GM18498 (cell line): ENCODE measurements at regions not wholly inside any gene's neighbourhood (a gene's known extent, or its start where the extent isn't known, plus 50 kb on each side); places are given as distances from the start of the nearest gene placed in this dataset.

Experiments used
- ATAC-seq: cut with Tn5 transposase; IDR thresholded peaks from one replicate; pipeline ENCODE4 v1.9.1; 2021; ENCODE audit warnings: mild to moderate bottlenecking, moderate library complexity; ENCODE audit not compliant: unreplicated experiment

DNA sequence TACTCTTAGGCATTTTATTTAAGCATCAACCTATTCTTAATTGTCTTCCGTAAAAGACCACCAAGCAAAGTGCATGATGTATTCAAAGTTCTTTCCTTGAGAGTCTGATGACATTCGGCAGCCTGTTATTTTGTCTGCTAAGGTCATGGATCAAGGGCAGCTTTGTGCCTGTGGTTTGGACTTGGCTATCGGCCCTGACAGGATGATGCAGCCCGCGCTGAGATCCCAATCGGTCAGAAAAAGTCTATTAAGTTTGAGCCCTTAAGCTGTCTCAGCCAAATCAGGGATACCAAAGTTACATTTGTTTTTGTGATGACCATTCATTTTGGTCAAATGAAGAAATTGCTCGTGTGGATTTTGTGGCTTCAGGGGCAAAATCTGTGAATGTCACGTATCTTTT, 718.9 kb upstream of the FANCL start:
- no peak for ATAC-seq

DNA sequence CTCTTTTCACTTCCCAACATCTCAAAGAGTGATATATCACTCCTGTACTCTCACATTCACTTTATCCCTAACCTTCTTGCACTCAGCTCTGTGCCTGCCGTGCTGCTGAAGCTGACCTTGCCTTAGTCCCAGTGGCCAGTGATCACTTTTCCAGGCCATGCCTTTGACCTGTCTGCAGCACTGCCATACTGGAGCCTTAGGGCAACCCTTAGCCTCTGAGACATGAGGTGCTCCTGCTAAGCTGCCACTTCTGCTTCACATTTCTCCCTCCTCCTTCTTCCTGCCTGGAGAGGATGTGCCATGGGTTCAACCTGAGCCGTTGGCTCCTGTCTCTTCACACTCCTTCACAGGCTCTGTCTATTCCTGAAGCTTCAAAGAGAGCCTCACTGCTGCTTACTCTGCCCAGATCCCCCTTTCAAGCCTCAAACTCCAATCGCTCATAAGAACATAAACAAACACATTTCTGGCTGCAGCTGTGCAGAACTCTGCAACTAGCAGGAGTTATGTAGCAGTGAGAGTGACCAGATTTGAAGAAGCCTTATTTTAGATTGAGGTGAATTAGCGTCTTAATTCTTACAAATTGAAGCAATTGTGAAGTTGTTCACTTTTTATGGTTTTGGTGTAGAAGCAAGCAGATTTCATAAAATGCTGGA, 716.2 kb upstream of the FANCL start:
- ATAC-seq = no peak

DNA sequence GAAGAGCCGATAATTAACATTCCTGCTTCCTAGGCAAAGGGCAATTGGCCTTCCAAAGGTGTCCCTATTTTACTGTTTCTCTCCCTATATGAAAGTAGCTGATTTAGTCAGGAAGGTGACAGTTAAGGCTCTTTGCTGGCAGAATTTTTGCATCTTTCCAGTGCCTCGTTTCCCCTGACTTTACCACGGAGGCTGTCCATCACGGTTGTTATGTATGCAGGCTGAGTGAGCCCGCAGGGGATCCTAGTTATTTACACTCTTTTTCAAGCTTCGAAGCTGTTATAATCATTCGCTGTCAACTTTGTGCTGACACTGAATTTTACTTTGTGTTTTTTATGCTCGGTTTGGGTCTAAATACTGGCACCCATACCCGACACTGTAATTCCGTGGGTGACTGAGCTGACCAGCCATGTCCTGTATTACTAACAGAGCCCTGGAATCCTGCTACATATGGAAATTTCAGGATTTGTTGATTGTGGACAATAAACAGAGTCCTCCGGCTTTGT, 713.8 kb upstream of the FANCL start:
- ATAC-seq = no peak

DNA sequence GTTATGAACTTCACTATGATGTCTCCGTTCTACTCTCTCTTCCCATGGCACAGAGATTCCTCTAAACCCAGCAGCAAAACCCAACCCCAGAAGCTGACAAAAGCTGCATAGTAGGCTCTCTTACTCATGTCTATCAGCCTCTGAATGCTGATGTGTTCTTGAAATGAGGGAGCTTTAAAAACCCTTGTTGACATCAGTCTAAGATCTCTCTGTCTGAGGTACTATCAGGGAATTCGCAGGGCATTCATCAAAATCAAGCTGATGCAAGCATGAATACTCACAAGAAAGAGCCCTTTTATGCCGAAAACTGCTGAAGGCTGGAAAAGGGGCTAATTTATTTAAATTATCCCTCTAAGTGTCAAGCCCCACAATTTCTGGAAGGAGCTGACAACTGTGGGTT, 710.6 kb upstream of the FANCL start:
- ATAC-seq = no peak

DNA sequence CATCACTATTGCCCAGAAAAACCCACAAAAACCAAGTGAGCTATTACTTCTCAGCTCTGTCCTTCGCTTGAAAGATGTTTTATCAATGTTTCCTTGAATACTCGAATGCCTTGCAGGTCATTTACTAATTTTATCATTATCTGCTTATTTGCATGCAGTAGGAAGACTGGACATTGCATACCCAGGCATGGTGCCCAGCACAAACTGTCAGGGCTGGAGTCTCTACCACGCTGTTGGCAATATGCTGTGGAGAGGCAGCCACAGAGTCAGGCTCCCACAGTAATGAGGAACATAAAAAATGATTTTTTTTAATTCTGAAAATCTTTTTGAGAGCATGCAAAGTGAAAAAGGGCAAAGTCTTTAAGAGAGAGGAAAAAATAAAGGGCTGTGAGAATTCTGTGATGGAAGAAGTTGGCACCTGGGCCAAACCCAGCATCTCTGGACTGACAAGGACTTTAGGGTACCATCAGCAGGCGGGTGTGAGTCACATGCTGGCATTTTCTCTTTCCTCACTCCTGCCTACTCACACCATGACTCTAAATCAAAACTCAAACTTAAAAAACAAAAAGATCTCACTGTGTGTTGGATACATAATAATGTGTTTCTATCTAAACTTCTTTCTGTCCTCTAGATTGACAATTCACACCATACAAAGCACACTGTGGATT, 709.8 kb upstream of the FANCL start:
- no peak for ATAC-seq

DNA sequence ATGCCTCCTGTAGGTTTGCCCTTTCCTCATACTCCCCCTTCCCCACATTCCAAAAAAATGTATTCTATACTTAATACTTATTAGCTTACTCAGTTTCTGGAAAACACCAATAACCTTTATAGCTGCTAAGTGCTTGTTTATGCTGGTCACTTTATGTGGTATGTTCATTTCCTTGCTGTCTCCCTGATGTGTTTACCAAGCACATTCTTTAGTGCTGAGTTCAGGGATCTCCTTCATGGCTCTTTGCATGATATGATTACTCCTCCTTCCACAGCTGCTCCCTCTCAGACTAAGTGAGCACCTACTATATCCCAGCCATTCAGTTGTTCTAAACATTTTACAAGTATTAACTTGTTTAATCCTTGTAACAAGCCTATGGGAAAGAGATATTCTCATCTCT, 698.3 kb upstream of the FANCL start:
- no peak for ATAC-seq

DNA sequence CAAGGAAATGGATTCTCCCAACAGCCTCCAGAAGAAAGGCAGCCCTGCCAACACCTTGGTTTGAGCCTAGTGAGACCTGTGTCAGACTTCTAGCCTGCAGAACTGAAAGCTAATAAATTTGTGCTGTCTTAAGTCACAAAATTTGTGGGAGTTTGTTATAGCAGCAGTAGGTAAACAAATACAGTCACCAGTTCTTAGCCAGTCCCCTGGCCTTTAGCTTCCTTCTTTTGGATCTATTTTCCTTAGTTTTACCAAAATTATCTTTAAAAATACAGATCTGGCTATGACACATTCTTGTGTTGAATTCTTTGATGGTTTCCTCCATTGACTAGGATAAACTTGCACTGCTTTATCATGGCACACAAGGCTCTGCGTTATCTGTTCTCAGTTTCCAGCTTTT, 697.9 kb upstream of the FANCL start:
- ATAC-seq = no peak

GRCh38 chr2:58932801-58933200, 691.7 kb upstream of the FANCL start:
- no peak for ATAC-seq

GRCh38 chr2:58930537-58930936, 689.4 kb upstream of the FANCL start:
- no peak for ATAC-seq

DNA sequence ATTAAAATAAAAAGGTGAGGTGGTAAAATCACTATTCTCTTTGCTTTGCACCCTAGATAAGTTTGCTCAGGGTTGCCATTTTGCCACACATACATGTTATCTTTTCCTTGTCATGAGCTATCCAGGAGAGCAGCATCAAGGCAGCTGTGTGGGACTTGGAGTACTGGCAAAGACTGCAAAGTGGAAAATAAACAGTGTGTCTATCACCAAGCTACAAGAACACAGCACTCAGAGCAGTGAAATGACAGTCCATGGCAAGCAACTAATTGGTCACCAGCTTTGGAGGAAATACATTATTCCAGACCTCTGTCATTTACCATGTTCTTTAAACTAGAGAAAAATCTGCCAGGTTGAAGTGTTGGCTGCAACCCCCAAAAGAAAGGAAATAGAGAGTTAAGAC, 687.8 kb upstream of the FANCL start:
- no peak for ATAC-seq

DNA sequence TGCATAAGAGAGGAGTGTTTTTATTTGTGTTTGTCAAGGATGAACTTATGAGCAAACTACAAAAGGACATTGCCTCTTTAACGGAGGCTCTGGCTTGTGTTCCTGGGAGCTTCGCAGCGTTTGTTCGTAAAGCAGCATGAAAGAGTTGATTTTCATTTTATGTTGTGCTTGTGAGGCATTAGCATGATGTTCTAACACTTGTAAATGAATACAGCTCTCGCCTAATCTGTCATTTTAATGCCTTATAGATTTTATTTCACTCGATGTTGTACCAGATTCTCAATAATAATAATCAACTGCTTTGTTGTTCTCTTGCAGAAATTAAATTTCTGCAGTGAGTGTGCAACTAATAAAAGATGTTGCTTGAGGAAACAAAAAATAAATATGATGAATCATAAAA, 687.3 kb upstream of the FANCL start:
- no peak for ATAC-seq

- ATAC-seq = no peak
Observed at GRCh38 chr2:58926112-58926511, 685.0 kb upstream of the FANCL start.

- ATAC-seq = no peak
Observed at GRCh38 chr2:58925676-58926081, 684.6 kb upstream of the FANCL start.

DNA sequence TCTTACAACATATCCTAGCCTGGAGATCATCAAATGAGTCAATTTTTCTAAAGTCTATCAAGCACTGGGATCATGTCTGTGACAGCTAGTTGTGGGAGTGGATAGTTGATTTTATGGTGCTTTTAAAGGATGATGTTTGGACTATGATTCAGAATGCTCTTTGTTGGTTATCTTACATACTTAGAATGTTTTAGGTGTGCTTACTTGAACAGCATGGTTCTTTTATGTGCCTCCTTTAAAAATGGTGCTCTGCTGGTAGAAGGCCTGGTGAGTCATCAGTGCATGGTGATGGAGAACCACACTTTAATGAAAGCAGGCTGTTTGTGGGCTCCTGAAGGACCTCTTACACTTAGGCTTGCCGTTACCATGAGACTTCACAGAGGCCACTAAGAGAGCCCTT, 682.7 kb upstream of the FANCL start:
- no peak for ATAC-seq

DNA sequence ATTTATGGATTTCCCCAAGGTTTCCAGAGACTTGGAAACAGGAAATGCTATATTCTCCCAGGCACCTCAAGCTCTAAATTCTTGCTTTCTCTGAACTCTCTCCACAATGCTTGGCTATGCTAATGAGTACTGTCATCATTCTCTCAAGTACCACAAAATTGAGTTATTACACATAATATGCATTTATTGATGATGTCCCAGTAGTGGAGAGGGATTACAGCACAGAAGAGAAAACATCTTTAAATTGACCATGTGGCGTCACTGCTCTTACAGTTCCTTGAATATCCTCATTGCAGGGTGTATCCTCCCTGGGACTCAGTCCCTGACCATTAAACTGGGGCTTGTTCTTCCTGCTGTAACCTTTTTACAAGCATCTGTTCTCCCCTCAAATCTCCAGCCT, 681.1 kb upstream of the FANCL start:
- ATAC-seq = no peak

GRCh38 chr2:58921676-58922075, 680.6 kb upstream of the FANCL start:
- no peak for ATAC-seq

- no peak for ATAC-seq
Observed at GRCh38 chr2:58920001-58920400, 678.9 kb upstream of the FANCL start.

DNA sequence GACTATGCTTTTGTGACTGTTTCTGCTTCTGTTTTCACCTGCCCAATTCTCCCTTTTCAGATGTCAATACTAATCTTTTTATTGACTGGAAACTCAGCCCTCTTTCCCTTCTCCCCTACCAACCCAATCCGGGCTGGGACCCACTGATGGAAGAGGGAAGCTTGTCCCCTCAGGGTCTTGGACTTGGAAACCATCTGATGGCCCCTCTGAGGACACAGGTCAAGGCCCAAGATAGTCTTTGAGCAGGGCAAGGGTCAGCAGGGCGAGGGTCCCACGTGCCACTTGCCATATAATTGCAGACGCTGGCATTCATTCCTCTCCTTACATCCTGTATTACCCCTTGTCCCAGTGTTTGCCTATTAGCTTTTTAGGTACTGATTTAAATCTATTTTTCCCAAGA, 678.2 kb upstream of the FANCL start:
- no peak for ATAC-seq

DNA sequence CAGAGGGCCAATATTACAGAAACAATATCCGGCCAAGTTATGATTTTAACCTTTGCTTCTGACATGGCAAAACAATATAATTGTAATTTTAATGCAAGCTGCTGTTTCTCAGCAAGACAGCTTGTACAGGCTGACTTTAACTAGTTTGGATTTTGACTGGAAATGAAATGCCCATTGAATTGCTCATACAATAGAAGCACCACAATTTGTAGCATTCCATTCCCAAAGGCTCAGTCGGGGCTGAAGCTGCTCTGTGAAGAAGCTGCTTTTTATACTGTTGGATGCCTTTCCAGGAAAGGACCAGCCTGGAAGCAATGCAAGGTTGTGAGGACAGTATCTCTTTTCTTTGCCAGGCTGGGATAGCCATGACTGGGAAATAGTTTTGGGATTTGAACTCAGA, 677.0 kb upstream of the FANCL start:
- ATAC-seq = no peak

- no peak for ATAC-seq
Observed at GRCh38 chr2:58917596-58917995, 676.5 kb upstream of the FANCL start.

DNA sequence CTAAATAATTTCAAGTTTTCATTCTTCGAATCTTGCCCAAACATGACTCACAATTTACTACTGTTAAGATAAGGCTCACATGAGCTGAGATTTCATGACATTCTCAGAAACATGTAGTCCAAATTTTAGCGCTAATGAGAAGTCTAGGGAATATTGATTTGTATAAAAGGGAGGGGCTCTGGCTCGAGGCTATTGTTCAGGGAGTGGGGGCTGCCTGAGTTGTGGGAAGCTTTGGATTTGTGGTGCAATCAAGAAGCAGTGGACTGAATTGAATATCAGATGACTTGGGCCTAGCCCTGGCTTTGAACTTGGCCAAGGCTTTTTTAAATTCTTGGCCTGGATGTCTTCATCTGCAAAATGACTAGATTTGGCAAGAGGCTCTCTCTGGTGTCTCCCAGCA, 674.9 kb upstream of the FANCL start:
- no peak for ATAC-seq

GRCh38 chr2:58914733-58915505, 673.8 kb upstream of the FANCL start:
- ATAC-seq = no peak
